Epithelial cell of proximal tubule (primary cell): ENCODE measurements at regions not wholly inside any gene's neighbourhood (a gene's known extent, or its start where the extent isn't known, plus 50 kb on each side); places are given as distances from the start of the nearest gene placed in this dataset.

ENCODE experiments used
- DNase-seq: peaks from one replicate; pipeline ENCODE4 v3.0.0-alpha.2; 2011; ENCODE audit warnings: low read depth
- H3K4me3 ChIP-seq: 2 replicates; pipeline ENCODE4 v1.5.1; 2011; ENCODE audit warnings: low read depth, mild to moderate bottlenecking, low read length
- TF ChIP-seq, protein P1 (sequence below): conservative IDR thresholded peaks from 2 replicates; pipeline ENCODE4 v1.5.1; 2012; ENCODE audit warnings: low read depth, mild to moderate bottlenecking, low read length

DNA sequence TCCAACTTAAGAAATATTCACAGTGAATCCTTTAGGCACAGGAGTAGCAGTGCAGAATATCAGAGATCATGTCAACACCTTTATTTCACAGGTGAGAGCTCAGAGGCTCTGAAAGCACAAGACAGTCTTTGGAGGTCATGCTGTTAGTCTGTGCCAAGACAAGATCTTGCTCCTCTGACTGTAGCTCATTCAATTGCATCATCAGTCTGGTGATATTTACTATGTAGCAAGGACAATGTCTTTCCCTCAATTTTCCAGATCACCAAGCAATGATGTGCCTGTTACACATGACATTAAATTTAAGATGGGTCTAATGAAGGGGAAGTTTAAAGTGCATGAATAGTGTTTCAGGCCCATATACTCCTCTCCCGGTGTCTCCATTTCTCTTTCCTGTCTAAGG lies 277.5 kb downstream of the IL15 start:
- no peak overlapping the region for H3K4me3 ChIP-seq
- peak; percentile 45 for DNase-seq
- TF ChIP-seq, protein P1, sequence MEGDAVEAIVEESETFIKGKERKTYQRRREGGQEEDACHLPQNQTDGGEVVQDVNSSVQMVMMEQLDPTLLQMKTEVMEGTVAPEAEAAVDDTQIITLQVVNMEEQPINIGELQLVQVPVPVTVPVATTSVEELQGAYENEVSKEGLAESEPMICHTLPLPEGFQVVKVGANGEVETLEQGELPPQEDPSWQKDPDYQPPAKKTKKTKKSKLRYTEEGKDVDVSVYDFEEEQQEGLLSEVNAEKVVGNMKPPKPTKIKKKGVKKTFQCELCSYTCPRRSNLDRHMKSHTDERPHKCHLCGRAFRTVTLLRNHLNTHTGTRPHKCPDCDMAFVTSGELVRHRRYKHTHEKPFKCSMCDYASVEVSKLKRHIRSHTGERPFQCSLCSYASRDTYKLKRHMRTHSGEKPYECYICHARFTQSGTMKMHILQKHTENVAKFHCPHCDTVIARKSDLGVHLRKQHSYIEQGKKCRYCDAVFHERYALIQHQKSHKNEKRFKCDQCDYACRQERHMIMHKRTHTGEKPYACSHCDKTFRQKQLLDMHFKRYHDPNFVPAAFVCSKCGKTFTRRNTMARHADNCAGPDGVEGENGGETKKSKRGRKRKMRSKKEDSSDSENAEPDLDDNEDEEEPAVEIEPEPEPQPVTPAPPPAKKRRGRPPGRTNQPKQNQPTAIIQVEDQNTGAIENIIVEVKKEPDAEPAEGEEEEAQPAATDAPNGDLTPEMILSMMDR, result no peak

DNA sequence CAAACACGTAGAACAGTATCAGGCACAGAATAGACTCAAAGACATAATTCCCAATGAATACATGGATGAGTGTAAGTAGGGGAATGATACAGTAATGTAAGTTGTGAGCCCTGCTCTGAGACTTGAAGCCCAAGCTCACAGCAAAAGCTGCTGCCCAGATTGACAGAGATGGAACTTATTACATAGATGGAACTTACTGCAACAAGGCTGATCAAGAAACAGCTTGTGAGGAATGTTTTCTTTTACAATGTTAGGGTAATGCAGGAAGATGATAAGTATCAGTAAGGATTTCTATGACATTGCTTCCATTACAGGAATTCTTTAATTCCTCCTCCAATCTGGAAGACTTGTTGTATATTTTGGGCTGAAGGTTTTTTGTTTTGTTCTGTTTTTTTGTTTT lies 278.4 kb downstream of the IL15 start:
- no peak for DNase-seq
- H3K4me3 ChIP-seq, result no peak overlapping the region
- TF ChIP-seq, protein P1, result no peak

DNA sequence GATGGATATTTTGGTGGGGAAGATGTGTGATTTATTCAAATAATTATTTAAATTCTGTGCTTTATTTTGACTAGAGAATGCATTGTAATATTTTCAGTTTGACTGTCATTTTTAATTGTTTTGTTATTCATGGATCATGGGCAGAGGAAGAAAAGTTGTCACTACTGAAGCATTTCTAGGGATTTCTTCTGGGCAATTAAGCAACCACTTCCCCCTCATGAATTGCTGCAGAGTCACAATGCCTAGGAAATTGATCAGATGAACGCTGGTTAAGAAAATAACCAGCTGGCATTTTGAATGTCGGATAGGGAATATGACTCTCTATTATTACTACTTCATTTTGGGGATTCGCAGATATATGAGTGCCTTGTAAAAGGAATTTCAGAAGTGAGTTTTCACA lies 283.3 kb downstream of the IL15 start:
- DNase-seq, result no peak
- no peak overlapping the region for H3K4me3 ChIP-seq
- TF ChIP-seq, protein P1, result no peak

DNA sequence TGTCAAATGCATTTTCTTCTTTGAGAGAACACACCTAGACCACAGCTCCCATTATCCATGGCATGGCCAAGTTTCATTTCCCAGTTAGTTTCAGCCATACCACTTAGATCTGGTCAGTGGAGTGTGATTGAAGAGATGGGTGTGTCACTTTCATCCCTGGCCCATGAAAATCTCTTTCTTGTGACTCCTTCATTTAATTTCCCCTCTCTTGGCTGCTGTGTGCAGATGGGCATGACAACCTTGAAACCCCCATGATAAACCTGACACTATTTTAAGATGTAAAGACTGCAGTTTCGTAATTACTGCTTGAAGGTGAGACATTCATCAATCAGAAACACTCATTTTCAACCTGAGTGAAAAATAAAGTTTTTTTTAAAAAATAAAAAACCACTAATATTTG lies 284.9 kb downstream of the IL15 start:
- no peak for DNase-seq
- no peak overlapping the region for H3K4me3 ChIP-seq
- TF ChIP-seq, protein P1, result no peak

DNA sequence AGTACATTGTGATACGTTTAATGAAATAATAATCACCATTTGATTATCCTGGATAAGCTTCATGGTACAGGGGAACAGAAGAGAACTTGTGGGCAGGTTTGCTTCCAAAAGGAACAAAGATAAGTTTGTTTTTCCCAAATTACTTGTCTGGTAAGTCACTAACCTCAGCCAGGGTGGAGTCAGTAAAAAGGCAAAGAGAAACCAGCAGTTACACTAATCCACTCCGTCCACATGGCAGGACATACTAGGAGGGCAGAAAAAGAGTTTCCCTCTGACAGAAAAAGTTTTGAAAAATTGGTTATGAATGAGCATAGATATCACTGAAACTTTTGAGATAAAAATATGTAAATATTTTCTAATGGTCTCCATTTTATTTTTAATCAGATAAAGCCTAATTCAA lies 285.9 kb downstream of the IL15 start:
- no peak overlapping the region for H3K4me3 ChIP-seq
- TF ChIP-seq, protein P1, result no peak
- DNase-seq, result no peak

DNA sequence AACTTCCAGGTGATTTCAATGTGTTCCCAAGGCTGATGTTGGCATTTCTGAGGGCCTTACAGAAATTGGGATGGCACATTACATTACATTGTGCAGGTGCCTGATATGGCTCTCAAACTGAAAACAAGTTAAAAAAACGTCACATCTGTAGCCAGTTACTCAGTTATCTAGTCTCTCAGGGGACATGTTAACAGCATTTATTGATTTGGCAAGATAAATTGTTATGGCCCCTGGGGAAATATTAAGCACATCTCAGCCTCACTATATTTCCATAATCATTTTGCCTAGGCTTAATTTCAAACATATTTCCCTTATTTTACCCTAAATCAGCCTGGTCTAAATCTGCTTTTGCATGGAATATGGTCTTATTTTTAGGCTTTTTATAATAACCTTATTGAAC lies 290.0 kb downstream of the IL15 start:
- H3K4me3 ChIP-seq, result no peak overlapping the region
- TF ChIP-seq, protein P1, result no peak
- DNase-seq, result no peak

DNA sequence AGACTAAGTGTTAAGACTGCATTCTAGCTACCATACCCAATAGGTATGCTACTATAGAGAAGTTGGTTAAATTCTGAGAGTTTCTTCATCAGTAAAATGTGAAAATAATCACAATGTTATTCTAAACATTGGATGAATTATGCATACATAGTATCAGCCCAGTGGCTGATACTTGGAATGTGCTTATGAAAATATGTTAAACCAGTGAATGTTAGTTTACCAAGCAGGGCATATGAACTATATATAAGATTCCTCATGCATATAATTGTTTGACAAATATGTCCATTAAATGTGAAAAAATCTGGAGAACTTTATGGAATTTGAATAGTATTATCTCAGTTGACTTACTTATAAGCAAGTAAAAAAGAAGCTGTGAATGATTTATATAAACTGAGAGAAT lies 296.1 kb downstream of the IL15 start:
- H3K4me3 ChIP-seq, result no peak overlapping the region
- TF ChIP-seq, protein P1, result no peak

More for the DNA sequence above, 296.1 kb downstream of the IL15 start:
- DNase-seq, result no peak
